Stimulated activated CD4-positive, alpha-beta T cell treated with anti-CD3 and anti-CD28 coated beads, Interleukin-1b, Interleukin-23, amount 100 ng/mL, for 48 hours (primary cell): ENCODE measurements at regions not wholly inside any gene's neighbourhood (a gene's known extent, or its start where the extent isn't known, plus 50 kb on each side); places are given as distances from the start of the nearest gene placed in this dataset.
A peak's percentile ranks its signal among the peaks of the same experiment; 100 is the strongest.
"Not testable (repeated sequence)": the region's sequence is repeated elsewhere in the genome, so short reads cannot be mapped to it uniquely, and the experiment has no call there.

Source experiments
- DNase-seq: peaks from one replicate; pipeline ENCODE4 v3.0.0-alpha.2; 2020

GRCh38 chr3:31300456-31301443, 232.0 kb upstream of the STT3B start:
- no peak for DNase-seq

DNA sequence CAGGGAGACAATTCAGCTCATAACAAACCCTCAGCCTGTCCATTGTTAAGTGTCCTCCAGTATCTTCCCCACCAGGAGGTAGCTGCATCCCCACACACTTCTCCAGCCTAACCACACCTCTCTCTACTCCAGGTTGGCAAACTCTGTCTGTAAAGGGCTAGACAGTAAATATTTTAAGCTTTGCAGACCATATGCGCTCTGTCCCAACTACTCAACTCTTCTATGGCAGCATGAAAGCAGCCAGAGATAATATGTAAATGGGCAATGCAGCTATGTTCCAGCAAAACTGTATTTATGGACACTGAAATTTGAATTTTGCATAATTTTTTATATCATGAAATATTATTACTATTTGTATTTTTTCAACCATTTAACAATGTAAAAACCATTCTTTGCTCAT, 230.4 kb upstream of the STT3B start:
- DNase-seq = no peak

GRCh38 chr3:31305340-31305739, 227.4 kb upstream of the STT3B start:
- no peak for DNase-seq

GRCh38 chr3:31307131-31307785, 225.5 kb upstream of the STT3B start:
- no peak for DNase-seq

GRCh38 chr3:31311559-31311958, 221.2 kb upstream of the STT3B start:
- no peak for DNase-seq

- DNase-seq = no peak
Observed at GRCh38 chr3:31312400-31312799, 220.3 kb upstream of the STT3B start.

DNA sequence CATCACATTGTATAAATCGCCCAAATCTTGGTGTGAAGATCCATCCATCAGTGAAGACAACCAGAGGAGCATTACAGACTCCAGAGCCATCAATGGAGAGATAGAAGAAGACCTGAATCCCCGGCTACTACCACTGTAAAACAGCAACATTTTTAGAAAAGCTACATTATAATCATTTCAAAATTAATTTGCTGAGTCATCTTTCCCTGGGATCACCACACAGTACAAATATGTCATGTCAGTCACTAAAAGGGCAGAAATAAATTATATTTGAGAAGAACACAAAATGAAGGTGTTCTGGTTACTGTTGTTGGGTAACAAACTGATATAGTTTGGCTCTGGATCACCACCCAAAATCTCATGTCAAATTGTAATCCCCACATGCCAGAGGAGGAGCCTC, 218.5 kb upstream of the STT3B start:
- no peak for DNase-seq

- no peak for DNase-seq
Observed at GRCh38 chr3:31319332-31319731, 213.4 kb upstream of the STT3B start.

DNA sequence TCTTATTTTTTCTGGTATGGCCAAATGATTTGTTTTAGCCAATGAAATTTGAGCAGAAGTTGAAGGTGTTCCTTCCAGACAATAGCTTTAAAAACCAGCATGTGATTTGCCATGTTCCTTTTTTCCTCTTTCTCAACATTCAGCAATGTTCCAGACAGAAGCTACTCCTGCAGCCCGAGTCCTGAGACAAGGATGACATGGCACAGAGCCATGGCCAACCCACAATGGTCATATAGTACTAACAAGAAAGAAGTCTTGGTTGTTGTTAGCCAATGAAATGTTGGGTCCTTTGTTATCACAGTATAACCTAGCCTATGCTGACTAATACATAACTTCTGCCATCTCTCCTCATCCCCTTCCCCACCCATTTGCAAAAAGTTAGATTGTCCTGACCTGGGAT, 211.1 kb upstream of the STT3B start:
- DNase-seq = no peak

DNA sequence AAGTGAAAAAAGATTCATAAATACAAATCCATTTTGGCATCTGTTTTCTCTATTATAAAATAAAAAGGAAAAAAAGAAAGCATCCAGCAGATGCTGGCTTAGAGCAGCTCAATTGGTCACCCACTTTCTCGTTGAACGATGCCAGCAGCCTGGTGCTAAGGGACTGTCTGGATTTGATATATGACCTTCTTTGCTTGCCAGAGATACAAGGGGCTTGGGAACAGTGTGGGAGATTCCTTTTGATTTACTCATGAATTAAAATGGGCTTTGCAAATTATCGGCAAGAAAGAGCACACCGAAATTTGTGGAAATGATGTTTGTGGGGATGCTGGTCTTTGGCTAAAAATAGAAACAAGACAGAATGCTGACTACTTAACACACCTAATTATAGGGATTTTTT, 210.3 kb upstream of the STT3B start:
- no peak for DNase-seq

DNA sequence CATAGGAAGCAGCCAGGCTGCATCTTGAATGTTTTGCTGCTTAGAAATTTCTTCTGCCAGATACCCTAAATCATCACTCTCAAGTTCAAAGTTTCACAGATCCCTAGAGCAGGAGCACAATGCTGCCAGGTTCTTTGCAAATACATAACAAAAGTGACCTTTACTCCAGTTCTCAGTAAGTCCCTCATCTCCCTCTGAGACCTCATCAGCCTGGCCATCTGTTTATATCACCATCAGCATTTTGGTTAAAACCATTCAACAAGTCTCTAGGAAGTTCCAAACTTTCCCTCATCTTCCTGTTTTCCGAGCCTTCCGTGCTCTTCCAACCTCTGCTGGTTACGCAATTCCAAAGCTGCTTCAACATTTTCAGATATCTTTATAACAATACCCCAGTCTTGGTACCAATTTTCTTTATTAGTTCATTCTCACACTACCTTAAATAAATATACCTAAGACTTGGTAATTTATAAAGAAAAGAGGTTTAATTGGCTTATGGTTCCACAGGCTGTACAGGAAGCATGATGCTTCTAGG, 204.8 kb upstream of the STT3B start:
- not testable (repeated sequence) for DNase-seq

DNA sequence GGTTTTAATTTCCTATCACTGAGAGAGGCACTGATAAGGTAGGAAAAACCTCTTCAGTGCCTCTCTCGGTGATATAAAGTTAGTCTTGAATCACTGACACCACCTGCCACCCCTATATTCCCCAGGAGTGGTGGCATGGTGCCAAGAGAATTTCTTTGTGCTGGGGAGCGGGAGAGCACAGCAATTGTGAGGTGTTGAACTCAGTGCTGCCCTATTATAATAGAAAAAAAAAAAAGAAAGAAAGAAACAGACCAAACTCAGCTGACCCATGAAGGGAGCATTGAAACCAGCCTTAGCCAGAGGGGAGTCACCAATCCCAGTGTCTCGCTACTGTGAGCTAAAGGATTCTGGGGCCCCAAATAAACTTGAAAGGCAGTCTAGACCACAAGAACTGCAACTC, 201.4 kb upstream of the STT3B start:
- DNase-seq = no peak

- no peak for DNase-seq
Observed at GRCh38 chr3:31341130-31341529, 191.6 kb upstream of the STT3B start.

- no peak for DNase-seq
Observed at GRCh38 chr3:31343075-31343474, 189.7 kb upstream of the STT3B start.

DNA sequence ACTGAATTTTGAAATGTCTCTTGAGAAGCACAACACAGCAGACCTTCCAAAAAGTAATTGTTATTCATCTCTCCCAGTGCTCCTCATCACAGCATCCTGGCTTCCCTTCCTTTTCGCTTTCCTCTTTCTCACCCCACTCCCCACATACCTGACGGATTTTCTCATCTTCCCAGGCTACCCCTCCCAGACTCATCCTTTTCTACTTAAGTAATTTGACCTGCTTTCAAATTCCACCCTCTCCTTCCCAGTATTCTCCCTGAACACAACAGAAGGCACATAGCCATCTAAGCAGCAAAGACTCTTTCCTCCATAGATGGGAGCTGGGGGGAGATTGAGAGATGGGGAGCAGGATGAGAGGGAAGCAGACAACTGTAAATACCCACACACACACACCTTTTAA, 187.1 kb upstream of the STT3B start:
- DNase-seq = no peak

- no peak for DNase-seq
Observed at GRCh38 chr3:31346542-31346979, 186.2 kb upstream of the STT3B start.

DNA sequence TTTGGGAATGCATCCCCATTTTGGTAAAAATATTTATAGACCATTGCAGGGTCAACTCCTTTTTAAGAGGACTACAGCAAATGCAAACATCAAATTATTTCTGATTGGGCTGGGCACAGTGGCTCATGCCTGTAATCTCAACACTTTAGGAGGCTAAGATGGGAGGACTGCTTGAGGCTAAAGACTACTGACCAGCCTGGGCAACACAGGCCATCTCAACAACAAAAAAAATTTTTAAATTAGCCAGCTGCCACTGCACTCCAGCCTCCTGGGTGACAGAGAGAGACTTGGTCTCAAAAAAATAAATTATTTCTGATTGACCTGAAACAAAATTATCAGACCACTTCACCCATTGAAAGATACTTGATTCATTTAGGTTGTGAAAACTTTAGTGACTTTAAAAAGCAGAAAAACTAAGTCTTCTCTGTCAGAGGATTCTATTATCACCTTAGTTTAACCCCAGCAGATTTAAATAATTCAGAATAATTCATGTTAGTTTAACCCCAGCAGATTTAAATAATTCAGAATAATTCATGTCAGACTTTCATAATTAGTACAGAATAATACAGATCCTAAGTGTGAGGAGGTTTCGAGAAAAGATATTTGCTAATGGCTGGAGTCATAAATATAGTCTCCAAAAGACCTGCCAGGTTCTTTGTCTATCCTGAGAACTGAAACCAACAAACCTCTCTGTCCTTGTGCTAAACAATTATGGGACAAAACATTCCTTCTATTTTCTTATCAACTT, 183.6 kb upstream of the STT3B start:
- DNase-seq = no peak

GRCh38 chr3:31350307-31350706, 182.4 kb upstream of the STT3B start:
- DNase-seq = no peak

- no peak for DNase-seq
Observed at GRCh38 chr3:31352331-31352730, 180.4 kb upstream of the STT3B start.

- DNase-seq = no peak
Observed at GRCh38 chr3:31353166-31353565, 179.6 kb upstream of the STT3B start.

GRCh38 chr3:31354373-31354772, 178.4 kb upstream of the STT3B start:
- DNase-seq = no peak

GRCh38 chr3:31355807-31356206, 176.9 kb upstream of the STT3B start:
- no peak for DNase-seq

GRCh38 chr3:31356941-31357340, 175.8 kb upstream of the STT3B start:
- DNase-seq = peak; percentile 6
